ENCODE measurements at regions not wholly inside any gene's neighbourhood (a gene's known extent, or its start where the extent isn't known, plus 50 kb on each side); places are given as distances from the start of the nearest gene placed in this dataset.

- TF ChIP-seq, protein P1, sequence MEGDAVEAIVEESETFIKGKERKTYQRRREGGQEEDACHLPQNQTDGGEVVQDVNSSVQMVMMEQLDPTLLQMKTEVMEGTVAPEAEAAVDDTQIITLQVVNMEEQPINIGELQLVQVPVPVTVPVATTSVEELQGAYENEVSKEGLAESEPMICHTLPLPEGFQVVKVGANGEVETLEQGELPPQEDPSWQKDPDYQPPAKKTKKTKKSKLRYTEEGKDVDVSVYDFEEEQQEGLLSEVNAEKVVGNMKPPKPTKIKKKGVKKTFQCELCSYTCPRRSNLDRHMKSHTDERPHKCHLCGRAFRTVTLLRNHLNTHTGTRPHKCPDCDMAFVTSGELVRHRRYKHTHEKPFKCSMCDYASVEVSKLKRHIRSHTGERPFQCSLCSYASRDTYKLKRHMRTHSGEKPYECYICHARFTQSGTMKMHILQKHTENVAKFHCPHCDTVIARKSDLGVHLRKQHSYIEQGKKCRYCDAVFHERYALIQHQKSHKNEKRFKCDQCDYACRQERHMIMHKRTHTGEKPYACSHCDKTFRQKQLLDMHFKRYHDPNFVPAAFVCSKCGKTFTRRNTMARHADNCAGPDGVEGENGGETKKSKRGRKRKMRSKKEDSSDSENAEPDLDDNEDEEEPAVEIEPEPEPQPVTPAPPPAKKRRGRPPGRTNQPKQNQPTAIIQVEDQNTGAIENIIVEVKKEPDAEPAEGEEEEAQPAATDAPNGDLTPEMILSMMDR (IDR thresholded peaks at IDR 0.05) = peak in 1 of 4 experiments; percentile 11
- no peak for TF ChIP-seq POLR2A (IDR thresholded peaks at IDR 0.05)
These were observed 150.6 kb upstream of the HMGA2 start for GRCh38 chr12:65673732-65674131.

Data from uterus (tissue), 2 donors.